Gastrocnemius medialis (tissue), 4 donors: ENCODE measurements at regions not wholly inside any gene's neighbourhood (a gene's known extent, or its start where the extent isn't known, plus 50 kb on each side); places are given as distances from the start of the nearest gene placed in this dataset.

Experiments used
- POLR2A ChIP-seq, 2 donors: fragments of 450-650 bp; IDR thresholded peaks; one replicate each; pipeline ENCODE4 v1.6.1; 2017; ENCODE audit warnings: antibody characterized with exemption in 2 of 2, mild to moderate bottlenecking in 2 of 2, moderate library complexity in 2 of 2
- TF ChIP-seq, protein P1 (sequence below), 5 experiments: fragments of 450-650 bp in 3 of 5; fragments of 200-600 bp in 2 of 5; sonication (generic) in 2 of 5; IDR thresholded peaks in 4 of 5; conservative IDR thresholded peaks in 1 of 5; 1 replicate in 4 of 5; 2 replicates in 1 of 5; pipeline ENCODE4 v1.5.1; 2016 to 2019; ENCODE audit warnings: antibody characterized with exemption in 5 of 5, mild to moderate bottlenecking in 3 of 5, moderate library complexity in 3 of 5

- TF ChIP-seq, protein P1, sequence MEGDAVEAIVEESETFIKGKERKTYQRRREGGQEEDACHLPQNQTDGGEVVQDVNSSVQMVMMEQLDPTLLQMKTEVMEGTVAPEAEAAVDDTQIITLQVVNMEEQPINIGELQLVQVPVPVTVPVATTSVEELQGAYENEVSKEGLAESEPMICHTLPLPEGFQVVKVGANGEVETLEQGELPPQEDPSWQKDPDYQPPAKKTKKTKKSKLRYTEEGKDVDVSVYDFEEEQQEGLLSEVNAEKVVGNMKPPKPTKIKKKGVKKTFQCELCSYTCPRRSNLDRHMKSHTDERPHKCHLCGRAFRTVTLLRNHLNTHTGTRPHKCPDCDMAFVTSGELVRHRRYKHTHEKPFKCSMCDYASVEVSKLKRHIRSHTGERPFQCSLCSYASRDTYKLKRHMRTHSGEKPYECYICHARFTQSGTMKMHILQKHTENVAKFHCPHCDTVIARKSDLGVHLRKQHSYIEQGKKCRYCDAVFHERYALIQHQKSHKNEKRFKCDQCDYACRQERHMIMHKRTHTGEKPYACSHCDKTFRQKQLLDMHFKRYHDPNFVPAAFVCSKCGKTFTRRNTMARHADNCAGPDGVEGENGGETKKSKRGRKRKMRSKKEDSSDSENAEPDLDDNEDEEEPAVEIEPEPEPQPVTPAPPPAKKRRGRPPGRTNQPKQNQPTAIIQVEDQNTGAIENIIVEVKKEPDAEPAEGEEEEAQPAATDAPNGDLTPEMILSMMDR (IDR thresholded peaks at IDR 0.05 in 4 of 5, conservative IDR thresholded peaks at IDR 0.05 in 1 of 5) = no peak
- no peak for TF ChIP-seq POLR2A (IDR thresholded peaks at IDR 0.05)
Measured at GRCh38 chr4:57445686-57446085, 335.5 kb upstream of the IGFBP7 start.
